ENCODE measurements at regions not wholly inside any gene's neighbourhood (a gene's known extent, or its start where the extent isn't known, plus 50 kb on each side); places are given as distances from the start of the nearest gene placed in this dataset.

DNA sequence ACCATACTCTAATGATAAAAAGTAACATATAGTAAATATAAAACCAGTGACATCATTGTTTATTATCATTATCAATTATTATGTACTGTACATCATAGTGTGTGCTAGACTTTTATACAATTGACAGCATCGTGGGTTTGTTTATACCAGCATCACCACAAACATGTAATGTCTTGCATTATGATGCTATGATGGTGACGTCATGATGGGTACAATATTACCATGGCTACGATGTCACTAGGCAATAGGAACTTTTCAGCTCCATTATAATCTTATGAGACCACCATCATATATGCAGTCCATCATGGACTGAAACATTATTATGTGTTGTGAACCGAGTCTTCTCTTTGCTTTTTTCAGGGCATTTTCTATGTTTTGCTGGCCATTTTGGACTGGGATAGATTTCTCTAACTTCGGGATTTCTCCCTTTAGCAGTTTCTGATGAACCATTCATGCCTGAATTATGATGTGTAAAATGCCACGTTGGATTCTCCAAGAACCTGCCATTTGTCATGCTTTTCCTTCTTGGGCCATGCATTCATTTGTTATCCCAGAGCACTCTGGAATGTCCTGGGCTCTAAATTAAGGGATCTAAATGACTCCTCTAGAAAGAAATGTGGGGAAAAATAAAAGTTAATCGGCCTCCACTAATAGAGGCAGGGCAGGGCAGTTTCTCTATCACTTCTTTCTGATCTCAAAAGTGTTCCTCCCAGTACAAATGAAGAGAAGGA, 325.6 kb upstream of the TNP1 start:
- TF ChIP-seq, protein P1, sequence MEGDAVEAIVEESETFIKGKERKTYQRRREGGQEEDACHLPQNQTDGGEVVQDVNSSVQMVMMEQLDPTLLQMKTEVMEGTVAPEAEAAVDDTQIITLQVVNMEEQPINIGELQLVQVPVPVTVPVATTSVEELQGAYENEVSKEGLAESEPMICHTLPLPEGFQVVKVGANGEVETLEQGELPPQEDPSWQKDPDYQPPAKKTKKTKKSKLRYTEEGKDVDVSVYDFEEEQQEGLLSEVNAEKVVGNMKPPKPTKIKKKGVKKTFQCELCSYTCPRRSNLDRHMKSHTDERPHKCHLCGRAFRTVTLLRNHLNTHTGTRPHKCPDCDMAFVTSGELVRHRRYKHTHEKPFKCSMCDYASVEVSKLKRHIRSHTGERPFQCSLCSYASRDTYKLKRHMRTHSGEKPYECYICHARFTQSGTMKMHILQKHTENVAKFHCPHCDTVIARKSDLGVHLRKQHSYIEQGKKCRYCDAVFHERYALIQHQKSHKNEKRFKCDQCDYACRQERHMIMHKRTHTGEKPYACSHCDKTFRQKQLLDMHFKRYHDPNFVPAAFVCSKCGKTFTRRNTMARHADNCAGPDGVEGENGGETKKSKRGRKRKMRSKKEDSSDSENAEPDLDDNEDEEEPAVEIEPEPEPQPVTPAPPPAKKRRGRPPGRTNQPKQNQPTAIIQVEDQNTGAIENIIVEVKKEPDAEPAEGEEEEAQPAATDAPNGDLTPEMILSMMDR (IDR thresholded peaks at IDR 0.05): no peak
- TF ChIP-seq POLR2AphosphoS5 (IDR thresholded peaks at IDR 0.05) (no peak), EP300 (IDR thresholded peaks at IDR 0.05) (no peak)
